ENCODE measurements at regions not wholly inside any gene's neighbourhood (a gene's known extent, or its start where the extent isn't known, plus 50 kb on each side); places are given as distances from the start of the nearest gene placed in this dataset.

DNA sequence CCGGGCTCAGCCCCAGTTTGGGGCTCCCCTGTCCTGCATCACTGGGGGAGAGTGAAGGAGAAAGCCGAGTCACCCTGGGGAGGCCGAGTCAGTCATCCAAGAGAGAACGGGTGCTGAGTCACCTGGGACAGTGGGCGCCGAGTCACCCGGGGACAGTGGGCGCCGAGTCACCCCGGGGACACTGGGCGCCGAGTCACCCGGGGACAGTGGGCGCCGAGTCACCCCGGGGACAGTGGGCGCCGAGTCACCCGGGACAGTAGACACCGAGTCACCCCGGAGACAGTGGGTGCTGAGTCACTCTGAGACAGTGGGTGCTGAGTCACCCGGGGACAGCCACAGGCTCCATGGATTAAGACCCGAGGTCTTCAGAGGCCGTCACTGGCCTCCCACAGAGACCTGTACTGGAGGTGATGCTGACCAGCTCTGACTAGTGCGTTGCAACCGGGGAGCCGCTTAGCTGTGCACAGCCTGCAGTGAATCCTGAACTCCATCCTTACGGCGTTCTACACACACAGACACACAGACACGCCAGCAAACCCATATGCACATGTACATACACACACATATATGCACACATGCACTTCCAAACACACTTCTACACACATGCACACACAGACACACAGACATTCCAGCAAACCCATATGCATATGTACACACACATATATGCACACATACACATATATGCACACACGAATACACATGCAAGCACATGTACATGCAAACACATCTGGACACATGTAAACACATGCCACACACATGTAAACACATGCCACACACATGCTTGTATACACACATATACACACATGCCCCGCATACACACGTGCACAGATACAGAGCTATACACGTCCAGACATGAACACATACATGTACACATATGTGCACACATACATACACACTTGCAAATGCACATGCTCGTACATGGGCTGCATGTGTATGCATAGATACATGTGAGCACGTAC is 64.9 kb upstream of the GALNT9 start:
- no peak for FAIRE-seq
- peaks cover 12% of the 10 kb centered on the region for H3K27me3 ChIP-seq (ENCODE audit: control insufficient read depth, insufficient read depth, low read length)

DNA sequence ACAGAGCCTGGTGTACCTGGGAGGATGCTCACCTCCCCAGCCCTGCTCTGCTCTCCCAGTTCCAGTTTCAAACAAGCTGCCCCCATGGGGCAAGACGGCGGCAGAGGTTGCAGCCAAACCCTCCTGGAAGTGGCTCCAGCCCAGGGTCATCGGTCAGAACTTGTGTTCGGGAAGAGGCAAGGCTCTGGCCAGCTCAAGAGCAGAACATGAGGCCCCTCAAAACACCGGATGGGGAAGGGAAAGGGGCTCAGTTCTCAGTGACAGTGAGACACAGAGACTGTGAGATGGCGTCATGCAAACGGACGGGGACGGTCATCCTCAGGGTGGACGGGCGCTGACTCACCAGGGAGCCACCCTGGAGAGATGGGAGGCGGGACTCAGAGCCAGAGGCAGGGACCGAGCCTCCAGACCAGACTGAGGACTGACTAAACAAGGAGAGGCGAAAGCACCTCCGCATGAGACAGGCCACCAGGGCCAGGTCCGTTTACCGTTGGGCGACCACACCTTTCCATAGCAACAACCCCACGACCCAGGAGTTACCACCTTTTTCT is 63.9 kb upstream of the GALNT9 start:
- intact Hi-C loops (cut with DNase I): no loop called here
- Histone ChIP-seq H3K27me3 (ENCODE audit: control insufficient read depth, insufficient read depth, low read length) (peaks cover 18% of the 10 kb centered on the region), H3K4me1 (ENCODE audit: control insufficient read depth in 2 of 3, insufficient read depth in 2 of 3, low read depth in 1 of 3, low read length in 3 of 3) (no peaks in the 10 kb centered on the region), H3K27ac (ENCODE audit: low read depth in 2 of 2, low read length in 2 of 2) (no peak overlapping the region), H3K9ac (ENCODE audit: low read length in 3 of 3) (no peak overlapping the region), H3K36me3 (ENCODE audit: control insufficient read depth in 2 of 3, insufficient read depth in 3 of 3, low read length in 3 of 3) (peaks cover 0 to 3% (median 0%) of the 10 kb centered on the region in 3 donors), H3K4me3 (ENCODE audit: low read length in 3 of 3) (no peak overlapping the region), H3K9me3 (ENCODE audit: control insufficient read depth in 2 of 3, insufficient read depth in 1 of 3, low read length in 3 of 3) (peaks cover 0 to 2% (median 0%) of the 10 kb centered on the region in 3 donors)
- TF ChIP-seq, protein P1, sequence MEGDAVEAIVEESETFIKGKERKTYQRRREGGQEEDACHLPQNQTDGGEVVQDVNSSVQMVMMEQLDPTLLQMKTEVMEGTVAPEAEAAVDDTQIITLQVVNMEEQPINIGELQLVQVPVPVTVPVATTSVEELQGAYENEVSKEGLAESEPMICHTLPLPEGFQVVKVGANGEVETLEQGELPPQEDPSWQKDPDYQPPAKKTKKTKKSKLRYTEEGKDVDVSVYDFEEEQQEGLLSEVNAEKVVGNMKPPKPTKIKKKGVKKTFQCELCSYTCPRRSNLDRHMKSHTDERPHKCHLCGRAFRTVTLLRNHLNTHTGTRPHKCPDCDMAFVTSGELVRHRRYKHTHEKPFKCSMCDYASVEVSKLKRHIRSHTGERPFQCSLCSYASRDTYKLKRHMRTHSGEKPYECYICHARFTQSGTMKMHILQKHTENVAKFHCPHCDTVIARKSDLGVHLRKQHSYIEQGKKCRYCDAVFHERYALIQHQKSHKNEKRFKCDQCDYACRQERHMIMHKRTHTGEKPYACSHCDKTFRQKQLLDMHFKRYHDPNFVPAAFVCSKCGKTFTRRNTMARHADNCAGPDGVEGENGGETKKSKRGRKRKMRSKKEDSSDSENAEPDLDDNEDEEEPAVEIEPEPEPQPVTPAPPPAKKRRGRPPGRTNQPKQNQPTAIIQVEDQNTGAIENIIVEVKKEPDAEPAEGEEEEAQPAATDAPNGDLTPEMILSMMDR (IDR thresholded peaks at IDR 0.05; ENCODE audit: borderline replicate concordance, extremely low read depth, insufficient read depth): no peak
- DNase-seq (peak in 1 of 5 donors; percentile 59), FAIRE-seq (no peak)

More for the DNA sequence above, 64.9 kb upstream of the GALNT9 start:
- Histone ChIP-seq H3K4me3 (ENCODE audit: low read length in 3 of 3) (peak overlapping the region in 1 of 3 donors; percentile 7), H3K4me1 (ENCODE audit: control insufficient read depth in 2 of 3, insufficient read depth in 2 of 3, low read depth in 1 of 3, low read length in 3 of 3) (no peaks in the 10 kb centered on the region), H3K27ac (ENCODE audit: low read depth in 2 of 2, low read length in 2 of 2) (no peak overlapping the region), H3K9ac (ENCODE audit: low read length in 3 of 3) (no peak overlapping the region), H3K9me3 (ENCODE audit: control insufficient read depth in 2 of 3, insufficient read depth in 1 of 3, low read length in 3 of 3) (peaks cover 0 to 2% (median 0%) of the 10 kb centered on the region in 3 donors), H3K36me3 (ENCODE audit: control insufficient read depth in 2 of 3, insufficient read depth in 3 of 3, low read length in 3 of 3) (peaks cover 0 to 3% (median 0%) of the 10 kb centered on the region in 3 donors)
- intact Hi-C loops (cut with DNase I): no loop called here
- TF ChIP-seq, protein P1 (IDR thresholded peaks at IDR 0.05; ENCODE audit: borderline replicate concordance, extremely low read depth, insufficient read depth): no peak
- DNase-seq: peak in 2 of 5 donors; percentile 37 to 64

GRCh38 chr12:132392389-132393244 is 63.2 kb upstream of the GALNT9 start:
- Histone ChIP-seq H3K4me1 (ENCODE audit: control insufficient read depth in 2 of 3, insufficient read depth in 2 of 3, low read depth in 1 of 3, low read length in 3 of 3) (no peaks in the 10 kb centered on the region), H3K27ac (ENCODE audit: low read depth in 2 of 2, low read length in 2 of 2) (no peak overlapping the region), H3K4me3 (ENCODE audit: low read length in 3 of 3) (no peak overlapping the region), H3K36me3 (ENCODE audit: control insufficient read depth in 2 of 3, insufficient read depth in 3 of 3, low read length in 3 of 3) (peaks cover 0 to 3% (median 0%) of the 10 kb centered on the region in 3 donors), H3K27me3 (ENCODE audit: control insufficient read depth, insufficient read depth, low read length) (peaks cover 18% of the 10 kb centered on the region), H3K9ac (ENCODE audit: low read length in 3 of 3) (no peak overlapping the region), H3K9me3 (ENCODE audit: control insufficient read depth in 2 of 3, insufficient read depth in 1 of 3, low read length in 3 of 3) (peaks cover 0 to 2% (median 0%) of the 10 kb centered on the region in 3 donors)
- intact Hi-C loops (cut with DNase I): no loop called here
- no peak for FAIRE-seq
- no peak for DNase-seq
- TF ChIP-seq, protein P1 (IDR thresholded peaks at IDR 0.05; ENCODE audit: borderline replicate concordance, extremely low read depth, insufficient read depth): no peak
